Glomerular endothelial cell (primary cell): ENCODE measurements at regions not wholly inside any gene's neighbourhood (a gene's known extent, or its start where the extent isn't known, plus 50 kb on each side); places are given as distances from the start of the nearest gene placed in this dataset.

Experiments
- DNase-seq: peaks from one replicate; pipeline ENCODE4 v3.0.0-alpha.2; 2011; ENCODE audit warnings: low read depth, low spot score; ENCODE audit errors: extremely low read depth

GRCh38 chr5:126188804-126189203, 234.4 kb upstream of the GRAMD2B start:
- no peak for DNase-seq

GRCh38 chr5:126189231-126189630, 234.0 kb upstream of the GRAMD2B start:
- no peak for DNase-seq

GRCh38 chr5:126189862-126190261, 233.3 kb upstream of the GRAMD2B start:
- no peak for DNase-seq

GRCh38 chr5:126192226-126192625, 231.0 kb upstream of the GRAMD2B start:
- no peak for DNase-seq

- DNase-seq, result no peak
Observed at GRCh38 chr5:126195410-126196100, 227.7 kb upstream of the GRAMD2B start.

- no peak for DNase-seq
Observed at GRCh38 chr5:126198531-126198930, 224.7 kb upstream of the GRAMD2B start.

- DNase-seq, result no peak
Observed at GRCh38 chr5:126199467-126199866, 223.7 kb upstream of the GRAMD2B start.

GRCh38 chr5:126208691-126209090, 214.5 kb upstream of the GRAMD2B start:
- no peak for DNase-seq

GRCh38 chr5:126210955-126211354, 212.3 kb upstream of the GRAMD2B start:
- no peak for DNase-seq

- DNase-seq, result no peak
Observed at GRCh38 chr5:126219616-126220015, 203.6 kb upstream of the GRAMD2B start.

GRCh38 chr5:126220725-126221124, 202.5 kb upstream of the GRAMD2B start:
- DNase-seq, result no peak

- no peak for DNase-seq
Observed at GRCh38 chr5:126228934-126229333, 194.3 kb upstream of the GRAMD2B start.

- no peak for DNase-seq
Observed at GRCh38 chr5:126233256-126233655, 190.0 kb upstream of the GRAMD2B start.

GRCh38 chr5:126234563-126235195, 188.5 kb upstream of the GRAMD2B start:
- DNase-seq, result no peak

- no peak for DNase-seq
Observed at GRCh38 chr5:126235628-126236027, 187.6 kb upstream of the GRAMD2B start.

GRCh38 chr5:126236994-126237393, 186.2 kb upstream of the GRAMD2B start:
- no peak for DNase-seq

- no peak for DNase-seq
Observed at GRCh38 chr5:126248611-126249010, 174.6 kb upstream of the GRAMD2B start.

GRCh38 chr5:126251024-126251423, 172.2 kb upstream of the GRAMD2B start:
- DNase-seq, result no peak

- no peak for DNase-seq
Observed at GRCh38 chr5:126253406-126253805, 169.8 kb upstream of the GRAMD2B start.

GRCh38 chr5:126263591-126264184, 159.5 kb upstream of the GRAMD2B start:
- no peak for DNase-seq

GRCh38 chr5:126265917-126266316, 157.3 kb upstream of the GRAMD2B start:
- no peak for DNase-seq

- no peak for DNase-seq
Observed at GRCh38 chr5:126267438-126267837, 155.8 kb upstream of the GRAMD2B start.
